ENCODE measurements at regions not wholly inside any gene's neighbourhood (a gene's known extent, or its start where the extent isn't known, plus 50 kb on each side); places are given as distances from the start of the nearest gene placed in this dataset.

DNA sequence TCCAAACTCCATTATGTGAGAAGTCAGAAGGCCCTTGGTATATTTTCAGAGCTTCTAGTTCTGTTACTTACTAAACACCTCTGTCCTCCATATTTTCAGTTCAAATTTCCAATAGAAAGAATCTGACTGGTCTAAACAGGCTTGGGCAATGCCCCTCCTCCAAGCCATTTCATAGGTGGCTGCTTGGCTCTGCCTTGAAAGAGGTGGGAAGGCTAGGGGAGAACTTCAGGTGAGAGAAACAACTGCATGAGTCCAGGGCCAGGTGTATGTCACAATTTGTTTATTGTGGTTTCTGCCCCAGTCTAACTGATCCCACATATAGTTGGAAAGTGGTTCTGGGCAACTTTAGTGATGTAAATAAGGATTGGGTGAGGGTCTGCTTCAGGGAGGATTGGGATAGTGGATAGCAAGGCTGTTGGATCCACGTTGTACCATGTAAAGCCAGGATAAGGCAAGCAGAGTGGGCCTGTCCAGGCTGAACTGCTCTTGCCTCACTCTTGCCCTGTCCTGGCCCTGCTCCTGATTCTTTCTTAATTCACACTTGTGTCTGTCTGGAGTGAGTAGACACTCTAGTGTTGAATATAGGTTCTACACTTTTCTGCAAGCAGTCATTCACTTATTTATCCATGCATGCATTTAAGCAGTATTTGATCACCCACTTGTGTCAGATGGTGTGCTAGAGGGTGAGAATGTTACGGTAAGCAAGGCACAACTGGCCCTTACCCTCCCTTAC lies 67.5 kb upstream of the COMTD1 start:
- no peaks in the 10 kb centered on the region for H3K4me1 ChIP-seq (ENCODE audit: control insufficient read depth in 1 of 2, insufficient read depth in 1 of 2, low read depth in 1 of 2, low read length in 1 of 2)
- no peak overlapping the region for H3K27ac ChIP-seq
- TF ChIP-seq, protein P1, sequence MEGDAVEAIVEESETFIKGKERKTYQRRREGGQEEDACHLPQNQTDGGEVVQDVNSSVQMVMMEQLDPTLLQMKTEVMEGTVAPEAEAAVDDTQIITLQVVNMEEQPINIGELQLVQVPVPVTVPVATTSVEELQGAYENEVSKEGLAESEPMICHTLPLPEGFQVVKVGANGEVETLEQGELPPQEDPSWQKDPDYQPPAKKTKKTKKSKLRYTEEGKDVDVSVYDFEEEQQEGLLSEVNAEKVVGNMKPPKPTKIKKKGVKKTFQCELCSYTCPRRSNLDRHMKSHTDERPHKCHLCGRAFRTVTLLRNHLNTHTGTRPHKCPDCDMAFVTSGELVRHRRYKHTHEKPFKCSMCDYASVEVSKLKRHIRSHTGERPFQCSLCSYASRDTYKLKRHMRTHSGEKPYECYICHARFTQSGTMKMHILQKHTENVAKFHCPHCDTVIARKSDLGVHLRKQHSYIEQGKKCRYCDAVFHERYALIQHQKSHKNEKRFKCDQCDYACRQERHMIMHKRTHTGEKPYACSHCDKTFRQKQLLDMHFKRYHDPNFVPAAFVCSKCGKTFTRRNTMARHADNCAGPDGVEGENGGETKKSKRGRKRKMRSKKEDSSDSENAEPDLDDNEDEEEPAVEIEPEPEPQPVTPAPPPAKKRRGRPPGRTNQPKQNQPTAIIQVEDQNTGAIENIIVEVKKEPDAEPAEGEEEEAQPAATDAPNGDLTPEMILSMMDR (IDR thresholded peaks at IDR 0.05) = no peak
- peaks cover 3% of the 10 kb centered on the region for H3K9me3 ChIP-seq
- no peaks in the 10 kb centered on the region for H3K36me3 ChIP-seq
- peaks cover 2% of the 10 kb centered on the region for H3K27me3 ChIP-seq
- no peak overlapping the region for H3K4me3 ChIP-seq (ENCODE audit: low read depth in 1 of 2, low read length in 1 of 2)

DNA sequence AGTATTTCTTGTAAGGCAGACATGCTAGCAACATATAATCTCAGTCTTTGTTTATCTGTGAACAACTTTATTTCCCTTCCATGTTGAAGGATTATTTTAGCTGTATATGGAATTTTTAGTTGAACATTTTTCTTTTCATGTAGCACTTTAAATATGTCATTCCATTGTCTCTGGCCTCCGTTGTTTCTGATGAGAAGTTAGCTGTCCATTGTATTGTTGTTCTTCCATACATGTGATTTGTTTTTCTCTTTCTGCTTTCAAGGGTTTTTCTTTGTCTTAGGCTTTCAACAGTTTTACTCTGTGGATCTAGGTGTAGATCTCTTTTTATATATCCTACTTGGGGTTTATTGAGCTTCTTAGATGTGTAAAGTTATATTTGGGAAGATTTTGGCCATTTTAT lies 66.3 kb upstream of the COMTD1 start:
- Histone ChIP-seq H3K36me3 (no peaks in the 10 kb centered on the region), H3K9me3 (peaks cover 3% of the 10 kb centered on the region)
- TF ChIP-seq, protein P1 (IDR thresholded peaks at IDR 0.05) = no peak

DNA sequence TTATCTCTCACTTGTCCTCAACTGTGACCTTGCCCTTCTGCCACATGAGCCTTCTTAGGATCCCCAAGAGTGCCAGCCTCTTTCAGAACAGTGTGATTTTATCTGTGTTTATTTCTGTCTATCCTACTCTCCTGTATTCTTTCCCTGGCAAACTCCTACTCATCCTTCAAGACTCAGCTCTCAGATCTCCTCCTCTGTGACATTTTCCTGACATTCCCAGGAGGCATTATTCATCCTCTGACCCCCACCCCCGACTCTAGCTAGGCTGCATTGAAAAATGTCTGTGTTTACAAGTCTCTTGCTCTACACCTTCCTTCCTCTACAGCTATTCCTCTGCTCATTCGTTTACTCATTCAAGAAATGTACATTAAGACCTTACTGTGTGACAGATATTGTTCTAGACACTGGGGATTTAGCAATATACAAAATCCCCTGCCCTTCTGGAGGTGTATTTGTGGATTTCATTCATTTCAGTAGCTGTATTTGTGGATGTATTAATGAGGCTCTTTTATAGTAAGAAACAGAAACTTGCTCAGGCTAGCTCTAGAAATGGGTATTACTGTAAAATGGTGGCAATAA lies 61.4 kb upstream of the COMTD1 start:
- TF ChIP-seq, protein P1 (IDR thresholded peaks at IDR 0.05) = no peak
- peaks cover 14 to 16% of the 10 kb centered on the region in 2 experiments for H3K4me1 ChIP-seq (ENCODE audit: control insufficient read depth in 1 of 2, insufficient read depth in 1 of 2, low read depth in 1 of 2, low read length in 1 of 2)
- H3K27ac ChIP-seq = no peak overlapping the region
- no peaks in the 10 kb centered on the region for H3K36me3 ChIP-seq
- H3K27me3 ChIP-seq = peaks cover 63% of the 10 kb centered on the region
- no peak overlapping the region for H3K4me3 ChIP-seq (ENCODE audit: low read depth in 1 of 2, low read length in 1 of 2)
- H3K9me3 ChIP-seq = no peaks in the 10 kb centered on the region

More for the DNA sequence above, 66.3 kb upstream of the COMTD1 start:
- Histone ChIP-seq H3K4me3 (ENCODE audit: low read depth in 1 of 2, low read length in 1 of 2) (no peak overlapping the region), H3K4me1 (ENCODE audit: control insufficient read depth in 1 of 2, insufficient read depth in 1 of 2, low read depth in 1 of 2, low read length in 1 of 2) (no peaks in the 10 kb centered on the region), H3K27me3 (peaks cover 14% of the 10 kb centered on the region), H3K27ac (no peak overlapping the region)

DNA sequence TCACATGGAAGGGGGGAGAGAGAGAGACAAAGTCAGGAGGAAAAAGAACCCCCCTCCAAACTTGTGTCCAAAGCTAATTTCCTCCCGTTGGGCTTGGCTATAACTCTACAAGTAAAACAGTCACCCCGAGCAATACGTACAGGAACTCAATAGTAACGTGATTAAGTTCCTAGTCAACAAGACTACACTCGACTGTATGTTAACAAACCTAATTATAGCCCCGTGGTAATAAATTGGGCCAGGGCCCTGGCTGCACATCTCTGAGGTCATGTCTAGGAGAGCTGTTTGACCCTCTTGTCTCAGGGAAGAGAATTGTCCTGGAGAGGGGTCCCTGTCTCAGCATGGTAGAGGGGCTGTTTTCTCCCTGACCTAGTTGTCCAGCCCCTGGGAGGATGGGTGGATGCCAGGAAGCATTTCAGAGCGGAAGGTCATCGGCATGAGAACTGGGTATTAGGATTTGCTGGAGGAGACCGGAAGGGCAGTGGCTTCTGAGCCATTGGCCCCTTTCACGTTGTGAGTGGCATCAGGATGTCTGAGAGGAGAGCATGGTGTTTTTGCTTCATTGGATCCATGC lies 60.2 kb upstream of the COMTD1 start:
- TF ChIP-seq, protein P1 (IDR thresholded peaks at IDR 0.05) = no peak
- Histone ChIP-seq H3K9me3 (no peaks in the 10 kb centered on the region), H3K27ac (no peak overlapping the region), H3K36me3 (no peaks in the 10 kb centered on the region), H3K4me3 (ENCODE audit: low read depth in 1 of 2, low read length in 1 of 2) (peak overlapping the region in 1 of 2 experiments; percentile 54), H3K27me3 (peaks cover 74% of the 10 kb centered on the region), H3K4me1 (ENCODE audit: control insufficient read depth in 1 of 2, insufficient read depth in 1 of 2, low read depth in 1 of 2, low read length in 1 of 2) (peaks cover 14 to 16% of the 10 kb centered on the region in 2 experiments)

DNA sequence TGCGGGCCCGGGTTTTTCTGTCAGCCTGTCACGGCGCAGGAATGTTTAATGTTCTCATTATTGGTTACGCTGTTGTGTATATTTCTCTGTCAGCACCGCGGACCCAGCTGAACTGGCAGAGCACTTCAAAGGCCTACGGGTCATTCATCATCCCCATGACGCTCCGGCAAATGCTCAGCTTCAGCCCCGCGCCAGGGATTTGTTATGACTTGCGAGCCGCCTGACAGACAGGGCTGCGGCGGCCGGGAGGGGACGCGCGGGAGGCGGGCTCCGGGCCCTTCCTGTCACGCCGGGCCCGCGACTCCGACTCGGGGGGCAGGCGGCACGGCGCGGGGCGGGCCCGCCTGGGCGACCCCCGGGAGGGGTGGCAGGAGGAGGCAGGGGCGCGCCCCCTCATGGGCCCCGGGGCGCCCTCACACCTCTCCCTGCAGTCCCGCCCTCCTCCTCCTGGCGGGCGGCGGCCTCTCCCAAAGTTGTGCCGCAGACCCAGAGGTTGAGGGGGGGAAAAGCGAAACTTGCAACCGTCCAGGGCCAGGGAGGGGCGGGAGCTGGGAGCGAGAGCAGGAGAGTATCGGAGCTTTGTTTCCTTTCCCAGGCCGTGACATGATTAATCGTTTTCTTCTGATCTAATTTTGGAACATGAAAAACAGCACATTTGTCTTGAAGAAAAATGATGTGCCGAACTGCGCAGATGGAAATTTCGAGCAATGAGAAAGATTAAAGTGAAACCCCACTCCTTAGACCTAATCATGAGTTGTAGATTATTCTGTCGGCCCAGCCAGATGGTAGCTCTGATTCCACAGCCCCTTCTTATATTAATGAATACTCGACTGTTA lies 59.3 kb upstream of the COMTD1 start:
- TF ChIP-seq, protein P1 (IDR thresholded peaks at IDR 0.05) = no peak
- Histone ChIP-seq H3K27me3 (peaks cover 77% of the 10 kb centered on the region), H3K36me3 (no peaks in the 10 kb centered on the region), H3K4me1 (ENCODE audit: control insufficient read depth in 1 of 2, insufficient read depth in 1 of 2, low read depth in 1 of 2, low read length in 1 of 2) (peaks cover 14 to 16% of the 10 kb centered on the region in 2 experiments), H3K4me3 (ENCODE audit: low read depth in 1 of 2, low read length in 1 of 2) (peak overlapping the region; percentile 46 to 54), H3K9me3 (no peaks in the 10 kb centered on the region), H3K27ac (no peak overlapping the region)
